GM19468 (cell line): ENCODE measurements at regions not wholly inside any gene's neighbourhood (a gene's known extent, or its start where the extent isn't known, plus 50 kb on each side); places are given as distances from the start of the nearest gene placed in this dataset.
"Not testable (repeated sequence)": the region's sequence is repeated elsewhere in the genome, so short reads cannot be mapped to it uniquely, and the experiment has no call there.

Source experiments
- ATAC-seq: cut with Tn5 transposase; IDR thresholded peaks from one replicate; pipeline ENCODE4 v1.9.1; 2021; ENCODE audit warnings: mild to moderate bottlenecking, moderate library complexity, moderate number of reproducible peaks; ENCODE audit not compliant: unreplicated experiment; ENCODE audit errors: extremely low read depth

DNA sequence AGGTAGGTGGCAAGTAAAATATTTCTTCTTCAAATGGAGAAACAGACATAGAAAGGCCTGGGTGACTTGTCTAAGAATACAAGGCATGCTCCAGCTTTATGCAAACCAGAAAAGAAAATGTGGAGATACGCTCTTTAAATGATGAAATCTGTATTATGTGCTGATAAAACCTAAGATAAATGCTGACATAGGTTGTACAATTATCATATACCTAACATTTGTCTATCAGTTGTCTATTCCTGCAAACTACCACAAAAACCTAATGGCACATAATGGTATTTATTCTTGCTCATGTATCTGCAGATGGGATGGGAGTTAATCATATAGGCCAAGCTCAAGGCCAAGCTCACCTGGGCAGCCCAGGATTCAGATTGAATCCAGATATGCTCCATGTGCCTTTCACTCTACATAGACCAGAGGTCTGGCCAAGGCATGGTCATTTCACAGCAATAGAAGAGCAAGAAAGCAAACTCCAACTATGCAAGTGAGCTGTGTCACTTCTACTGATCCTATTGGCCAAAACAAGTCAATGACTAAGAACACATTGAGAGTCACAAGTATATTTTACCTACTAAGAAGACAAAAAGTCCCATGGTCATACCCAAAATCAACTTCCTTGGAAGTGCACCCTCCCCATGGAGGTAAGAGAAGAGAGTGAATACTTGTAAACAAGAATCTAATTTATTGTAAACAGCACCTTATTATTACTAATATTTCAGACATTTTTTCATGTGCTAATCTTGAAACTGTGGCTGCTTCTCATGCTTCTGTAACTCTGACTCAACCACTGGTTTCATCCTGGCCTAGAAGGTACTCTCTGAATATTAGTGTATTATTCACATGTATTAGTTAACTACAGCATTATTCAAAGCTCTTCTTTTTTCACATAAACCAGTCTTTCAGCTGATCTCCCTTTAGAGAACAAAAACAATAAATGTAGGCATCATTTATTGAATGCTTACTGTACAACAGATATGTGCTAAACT, 270.7 kb upstream of the SOX9 start:
- ATAC-seq, result no peak

GRCh38 chr17:71850812-71851211, 270.0 kb upstream of the SOX9 start:
- no peak for ATAC-seq

- no peak for ATAC-seq
Observed at GRCh38 chr17:71855010-71855409, 265.8 kb upstream of the SOX9 start.

DNA sequence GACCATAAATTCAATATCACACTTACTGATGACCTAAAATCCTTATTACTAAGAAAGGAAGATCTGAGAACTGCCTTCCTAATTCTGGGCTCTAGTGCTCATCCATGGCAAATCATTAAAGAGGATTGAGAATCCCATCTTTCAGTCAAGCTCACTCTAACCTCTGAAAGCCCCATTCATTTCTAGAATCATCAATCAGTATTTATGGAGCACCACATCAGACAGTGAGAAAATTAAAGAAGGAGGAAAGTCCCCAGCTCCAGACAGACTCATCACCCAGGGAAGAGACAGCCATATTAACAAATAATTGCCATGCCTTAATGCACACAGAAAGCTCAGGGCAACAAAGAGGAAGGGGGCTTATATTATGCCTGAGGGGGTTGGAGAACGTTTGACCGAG, 256.1 kb upstream of the SOX9 start:
- no peak for ATAC-seq

- no peak for ATAC-seq
Observed at GRCh38 chr17:71866095-71866494, 254.7 kb upstream of the SOX9 start.

- no peak for ATAC-seq
Observed at GRCh38 chr17:71869293-71869692, 251.5 kb upstream of the SOX9 start.

- no peak for ATAC-seq
Observed at GRCh38 chr17:71869841-71870545, 250.8 kb upstream of the SOX9 start.

- no peak for ATAC-seq
Observed at GRCh38 chr17:71870546-71870862, 250.3 kb upstream of the SOX9 start.

- no peak for ATAC-seq
Observed at GRCh38 chr17:71872843-71873485, 247.9 kb upstream of the SOX9 start.

- not testable (repeated sequence) for ATAC-seq
Observed at GRCh38 chr17:71874773-71875172, 246.0 kb upstream of the SOX9 start.

DNA sequence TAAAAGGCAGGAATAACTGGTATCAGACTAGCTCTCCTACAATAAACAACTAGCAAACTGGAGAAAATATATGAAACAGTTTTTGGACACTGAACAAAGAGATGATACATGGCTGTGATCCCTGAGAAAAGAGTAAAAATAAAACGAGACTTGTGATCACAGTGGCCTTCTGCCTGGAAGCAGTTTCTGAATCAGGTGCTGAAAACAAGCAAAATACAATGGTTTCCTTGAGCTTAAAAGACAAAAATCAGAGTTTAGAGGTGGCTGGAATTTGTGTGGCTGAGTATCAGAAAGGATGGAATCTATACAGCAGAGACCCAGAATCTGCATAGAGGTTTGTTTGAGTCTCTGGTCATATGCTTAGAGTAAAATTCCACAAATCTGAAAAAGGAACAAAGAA, 242.5 kb upstream of the SOX9 start:
- ATAC-seq, result no peak

DNA sequence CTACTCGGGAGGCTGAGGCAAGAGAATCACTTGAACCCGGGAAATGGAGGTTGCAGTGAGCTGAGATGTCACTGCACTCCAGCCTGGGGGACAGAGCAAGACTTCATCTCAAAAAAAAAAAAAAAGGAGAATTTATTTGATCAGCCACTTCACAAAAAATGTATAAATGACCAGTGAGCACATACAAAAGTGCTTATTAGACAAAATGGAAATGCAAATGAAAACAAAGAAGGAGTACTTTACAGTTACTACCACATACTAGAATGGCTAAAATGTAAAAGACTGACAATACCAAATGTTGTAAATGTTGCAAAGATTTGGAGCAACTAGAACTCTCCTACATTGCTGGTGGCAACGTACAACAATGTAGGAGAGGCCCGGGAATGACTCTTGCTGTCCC, 241.8 kb upstream of the SOX9 start:
- ATAC-seq, result no peak

GRCh38 chr17:71881041-71881440, 239.8 kb upstream of the SOX9 start:
- ATAC-seq, result no peak

GRCh38 chr17:71881581-71881980, 239.2 kb upstream of the SOX9 start:
- ATAC-seq, result no peak

DNA sequence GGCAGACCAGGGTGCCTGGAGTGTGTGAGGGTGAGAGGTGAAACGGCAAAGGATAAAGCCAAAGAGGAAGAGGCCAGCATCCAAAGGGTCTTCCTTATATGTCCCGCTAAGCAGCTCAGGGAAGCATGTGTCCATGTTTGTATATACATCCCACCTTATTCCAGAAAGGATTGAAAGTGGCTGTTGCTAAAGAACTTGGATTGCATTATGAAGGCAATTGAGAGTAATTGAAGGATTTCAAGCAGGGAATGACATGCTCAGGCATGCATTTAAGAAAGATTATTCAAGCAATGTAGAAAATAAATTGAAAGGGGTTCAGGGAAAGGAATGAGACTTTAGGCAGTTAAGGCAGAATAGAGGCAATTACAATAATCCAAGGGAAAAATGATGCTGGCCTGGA, 237.6 kb upstream of the SOX9 start:
- no peak for ATAC-seq

GRCh38 chr17:71883845-71884244, 237.0 kb upstream of the SOX9 start:
- ATAC-seq, result no peak

DNA sequence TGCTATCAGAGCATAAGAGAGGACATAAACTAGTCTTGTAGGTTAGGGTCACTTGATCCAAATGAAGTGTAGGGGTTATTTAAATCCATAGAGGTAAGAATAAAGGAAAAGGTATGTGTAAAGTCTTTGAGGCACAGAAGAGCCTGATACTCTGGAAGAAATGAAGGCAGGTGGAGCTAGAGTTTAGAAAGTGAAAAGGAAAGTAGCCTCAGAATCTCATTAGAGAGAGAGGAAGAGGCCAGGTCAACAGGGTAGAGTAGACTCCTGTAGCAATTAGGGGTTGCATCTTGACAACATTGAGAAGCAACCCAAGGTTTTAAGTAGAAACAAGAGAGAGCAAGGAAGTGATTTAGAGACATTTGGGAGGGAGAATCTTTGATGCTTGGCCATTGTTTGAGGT, 235.2 kb upstream of the SOX9 start:
- no peak for ATAC-seq

GRCh38 chr17:71899317-71899716, 221.5 kb upstream of the SOX9 start:
- no peak for ATAC-seq

DNA sequence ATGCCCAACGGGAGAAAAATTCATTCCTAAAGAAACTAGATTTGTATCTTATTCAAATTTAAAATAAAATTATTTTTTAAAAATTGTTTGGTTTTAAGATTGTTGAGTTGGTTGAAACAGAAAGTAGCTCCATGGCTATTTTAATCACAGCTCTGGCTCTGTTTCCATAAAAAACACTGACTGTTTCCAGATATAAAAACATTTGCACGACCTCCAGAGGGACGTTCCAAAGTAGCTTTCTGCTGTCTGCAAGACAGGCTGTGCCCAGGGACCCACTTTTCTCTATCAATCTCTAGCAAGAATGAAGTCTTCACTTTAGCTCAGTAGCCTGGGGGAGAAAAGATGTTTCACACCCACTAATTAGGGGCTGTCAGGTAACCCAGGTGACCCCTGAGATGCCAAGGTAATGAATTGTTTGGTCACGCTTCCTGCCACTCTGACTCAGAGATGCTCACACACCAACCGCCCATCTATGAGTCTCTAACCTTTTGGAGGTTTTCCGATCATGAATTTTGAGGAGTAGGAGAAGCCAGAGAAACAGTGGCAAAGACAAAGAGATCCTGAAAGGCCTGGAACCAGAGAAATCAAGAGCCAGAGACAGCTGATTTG, 220.1 kb upstream of the SOX9 start:
- no peak for ATAC-seq

GRCh38 chr17:71902894-71903506, 217.8 kb upstream of the SOX9 start:
- no peak for ATAC-seq
